ENCODE measurements at regions not wholly inside any gene's neighbourhood (a gene's known extent, or its start where the extent isn't known, plus 50 kb on each side); places are given as distances from the start of the nearest gene placed in this dataset.

DNA sequence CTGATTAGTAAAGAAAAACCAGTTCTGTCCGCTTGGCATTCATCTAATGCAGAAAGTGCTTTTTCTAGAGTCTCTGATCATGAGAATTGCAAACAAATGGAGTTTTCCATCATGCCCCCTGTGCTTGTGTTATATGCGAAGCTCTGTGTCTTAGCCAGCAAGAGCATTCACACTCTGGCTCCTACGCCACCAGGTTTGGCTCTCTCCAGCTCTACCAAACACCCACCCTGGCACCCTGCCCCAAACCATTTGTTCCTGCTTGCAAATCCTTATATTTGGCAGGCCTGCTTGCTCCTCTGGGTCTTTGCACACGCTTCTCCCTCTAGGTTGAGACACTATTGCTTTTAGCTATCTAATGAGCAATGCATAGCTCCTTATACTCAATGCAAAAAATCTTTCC, 204.1 kb upstream of the CYRIA start:
- no peak overlapping the region for H3K4me3 Mint-ChIP-seq (ENCODE audit: unreplicated experiment)
- H3K4me1 Mint-ChIP-seq (ENCODE audit: unreplicated experiment) = no peaks in the 10 kb centered on the region
- DNase-seq (ENCODE audit: extremely low spot score, unreplicated experiment) = no peak
- H3K9me3 Mint-ChIP-seq (ENCODE audit: unreplicated experiment) = no peaks in the 10 kb centered on the region
- no peaks in the 10 kb centered on the region for H3K36me3 Mint-ChIP-seq (ENCODE audit: unreplicated experiment)
- TF ChIP-seq, protein P1, sequence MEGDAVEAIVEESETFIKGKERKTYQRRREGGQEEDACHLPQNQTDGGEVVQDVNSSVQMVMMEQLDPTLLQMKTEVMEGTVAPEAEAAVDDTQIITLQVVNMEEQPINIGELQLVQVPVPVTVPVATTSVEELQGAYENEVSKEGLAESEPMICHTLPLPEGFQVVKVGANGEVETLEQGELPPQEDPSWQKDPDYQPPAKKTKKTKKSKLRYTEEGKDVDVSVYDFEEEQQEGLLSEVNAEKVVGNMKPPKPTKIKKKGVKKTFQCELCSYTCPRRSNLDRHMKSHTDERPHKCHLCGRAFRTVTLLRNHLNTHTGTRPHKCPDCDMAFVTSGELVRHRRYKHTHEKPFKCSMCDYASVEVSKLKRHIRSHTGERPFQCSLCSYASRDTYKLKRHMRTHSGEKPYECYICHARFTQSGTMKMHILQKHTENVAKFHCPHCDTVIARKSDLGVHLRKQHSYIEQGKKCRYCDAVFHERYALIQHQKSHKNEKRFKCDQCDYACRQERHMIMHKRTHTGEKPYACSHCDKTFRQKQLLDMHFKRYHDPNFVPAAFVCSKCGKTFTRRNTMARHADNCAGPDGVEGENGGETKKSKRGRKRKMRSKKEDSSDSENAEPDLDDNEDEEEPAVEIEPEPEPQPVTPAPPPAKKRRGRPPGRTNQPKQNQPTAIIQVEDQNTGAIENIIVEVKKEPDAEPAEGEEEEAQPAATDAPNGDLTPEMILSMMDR (IDR thresholded peaks at IDR 0.05) = no peak
- H3K27me3 Mint-ChIP-seq (ENCODE audit: unreplicated experiment) = no peaks in the 10 kb centered on the region
- H3K27ac Mint-ChIP-seq (ENCODE audit: unreplicated experiment) = no peak overlapping the region

DNA sequence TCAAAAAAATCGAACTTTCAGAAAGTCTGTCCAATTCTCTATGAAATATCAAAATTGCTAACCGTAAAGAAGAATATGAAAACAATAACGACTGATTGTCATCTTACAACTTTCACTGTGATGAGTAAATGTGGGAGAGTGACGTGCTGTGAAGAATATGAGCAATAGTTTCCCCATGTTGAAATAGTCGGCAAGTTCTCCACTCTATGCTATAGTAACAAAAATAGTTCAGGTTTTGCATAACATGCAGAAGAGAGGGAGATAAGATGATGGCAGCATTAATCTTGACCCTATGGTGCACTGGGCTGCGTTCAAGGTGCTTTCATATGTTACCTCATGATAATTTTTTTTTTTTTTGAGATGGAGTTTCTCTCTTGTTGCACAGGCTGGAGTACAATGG, 196.8 kb upstream of the CYRIA start:
- peaks cover 10% of the 10 kb centered on the region for H3K9me3 Mint-ChIP-seq (ENCODE audit: unreplicated experiment)
- no peaks in the 10 kb centered on the region for H3K36me3 Mint-ChIP-seq (ENCODE audit: unreplicated experiment)
- no peaks in the 10 kb centered on the region for H3K27me3 Mint-ChIP-seq (ENCODE audit: unreplicated experiment)
- no peaks in the 10 kb centered on the region for H3K4me1 Mint-ChIP-seq (ENCODE audit: unreplicated experiment)
- H3K4me3 Mint-ChIP-seq (ENCODE audit: unreplicated experiment) = no peak overlapping the region
- no peak for DNase-seq (ENCODE audit: extremely low spot score, unreplicated experiment)
- TF ChIP-seq, protein P1 (IDR thresholded peaks at IDR 0.05) = no peak
- no peak overlapping the region for H3K27ac Mint-ChIP-seq (ENCODE audit: unreplicated experiment)

- TF ChIP-seq, protein P1 (IDR thresholded peaks at IDR 0.05) = no peak
- Mint-ChIP-seq H3K4me3 (ENCODE audit: unreplicated experiment) (no peak overlapping the region), H3K4me1 (ENCODE audit: unreplicated experiment) (no peaks in the 10 kb centered on the region), H3K36me3 (ENCODE audit: unreplicated experiment) (no peaks in the 10 kb centered on the region), H3K9me3 (ENCODE audit: unreplicated experiment) (peaks cover 10% of the 10 kb centered on the region), H3K27me3 (ENCODE audit: unreplicated experiment) (no peaks in the 10 kb centered on the region), H3K27ac (ENCODE audit: unreplicated experiment) (no peak overlapping the region)
- no peak for DNase-seq (ENCODE audit: extremely low spot score, unreplicated experiment)
Measured at GRCh38 chr2:16861530-16861929, 195.9 kb upstream of the CYRIA start.

DNA sequence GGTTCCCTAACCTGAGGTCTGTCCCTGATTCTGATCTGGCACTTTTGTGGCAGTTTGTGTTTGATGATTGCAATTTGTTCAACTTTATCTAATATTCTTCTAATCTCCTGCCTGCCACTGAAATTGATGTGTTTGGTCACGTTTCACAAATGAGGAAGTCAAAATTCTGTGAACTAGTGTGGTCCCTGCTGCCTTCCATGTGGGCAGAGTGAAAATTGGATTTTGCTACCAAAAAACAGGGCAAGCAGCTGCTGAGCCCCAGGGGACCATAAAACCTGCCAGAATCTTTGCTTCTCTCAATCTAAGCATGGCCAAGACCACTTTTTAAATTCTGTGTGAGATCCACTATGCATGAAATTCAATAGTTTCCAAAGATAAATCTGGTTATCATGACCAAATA, 195.5 kb upstream of the CYRIA start:
- H3K36me3 Mint-ChIP-seq (ENCODE audit: unreplicated experiment) = no peaks in the 10 kb centered on the region
- H3K9me3 Mint-ChIP-seq (ENCODE audit: unreplicated experiment) = peaks cover 10% of the 10 kb centered on the region
- TF ChIP-seq, protein P1 (IDR thresholded peaks at IDR 0.05) = no peak
- H3K27me3 Mint-ChIP-seq (ENCODE audit: unreplicated experiment) = no peaks in the 10 kb centered on the region
- no peaks in the 10 kb centered on the region for H3K4me1 Mint-ChIP-seq (ENCODE audit: unreplicated experiment)
- H3K27ac Mint-ChIP-seq (ENCODE audit: unreplicated experiment) = no peak overlapping the region
- H3K4me3 Mint-ChIP-seq (ENCODE audit: unreplicated experiment) = no peak overlapping the region
- DNase-seq (ENCODE audit: extremely low spot score, unreplicated experiment) = no peak

DNA sequence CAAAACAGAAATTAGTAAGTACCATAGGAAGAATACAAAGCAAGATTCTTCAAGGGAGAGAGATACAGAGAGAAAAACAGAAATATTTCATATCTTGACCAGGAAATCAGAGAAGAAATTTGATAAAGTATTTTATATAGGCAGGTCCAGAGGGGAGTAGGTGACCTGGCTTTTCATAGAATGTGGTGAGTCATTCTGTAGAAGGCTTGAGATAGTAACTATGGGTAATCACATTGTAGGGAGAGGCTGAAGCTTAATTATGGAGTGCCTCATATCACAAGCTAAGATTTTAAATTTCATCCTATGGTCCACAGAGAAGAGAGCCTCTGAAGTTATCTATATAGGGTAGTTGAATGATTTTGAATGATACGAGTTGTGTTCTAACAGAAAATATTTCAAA, 195.0 kb upstream of the CYRIA start:
- no peak for DNase-seq (ENCODE audit: extremely low spot score, unreplicated experiment)
- Mint-ChIP-seq H3K27me3 (ENCODE audit: unreplicated experiment) (no peaks in the 10 kb centered on the region), H3K27ac (ENCODE audit: unreplicated experiment) (no peak overlapping the region), H3K4me1 (ENCODE audit: unreplicated experiment) (no peaks in the 10 kb centered on the region), H3K4me3 (ENCODE audit: unreplicated experiment) (no peak overlapping the region), H3K36me3 (ENCODE audit: unreplicated experiment) (no peaks in the 10 kb centered on the region), H3K9me3 (ENCODE audit: unreplicated experiment) (peaks cover 10% of the 10 kb centered on the region)
- TF ChIP-seq, protein P1 (IDR thresholded peaks at IDR 0.05) = no peak

All from osteocyte (in vitro differentiated cells).